H1 (cell line): ENCODE measurements at regions not wholly inside any gene's neighbourhood (a gene's known extent, or its start where the extent isn't known, plus 50 kb on each side); places are given as distances from the start of the nearest gene placed in this dataset.

Experiments used
- CTCF ChIA-PET: fragments of 300-600 bp; sonication (Branson Sonifier 250); formaldehyde crosslinking; loops from one replicate; lab custom pipeline; 2021; ENCODE audit not compliant: partially characterized antibody; lab: Charles Lee
- POLR2A ChIA-PET: fragments of 300-600 bp; sonication (Branson Sonifier 250); formaldehyde crosslinking; loops from one replicate; lab custom pipeline; 2021; ENCODE audit warnings: inconsistent platforms; ENCODE audit not compliant: partially characterized antibody; lab: Charles Lee
- DNase-seq, 2 experiments: peaks; one replicate each; pipeline versions ENCODE4 v3.0.0 to v3.0.0-alpha.2; 2010 to 2022; ENCODE audit warnings: low spot score in 2 of 2, low read depth in 1 of 2, mixed read lengths in 1 of 2
- FAIRE-seq: peaks from 2 replicates; lab custom pipeline; 2011; peaks lifted over from hg19 to GRCh38; lab: Jason Lieb, UNC
- H2AFZ ChIP-seq: 2 replicates; pipeline ENCODE4 v1.8.1; 2012; ENCODE audit warnings: low read length, inconsistent platforms
- H2AK5ac ChIP-seq: 2 replicates; pipeline ENCODE4 v1.6.1; 2013; ENCODE audit warnings: low read depth, low read length
- H2BK120ac ChIP-seq: replicated peaks from 2 replicates; pipeline ENCODE3; 2013; ENCODE audit warnings: low read depth, low read length, inconsistent platforms
- H2BK12ac ChIP-seq: 2 replicates; pipeline ENCODE4 v1.6.1; 2013; ENCODE audit warnings: low read depth, low read length
- H2BK15ac ChIP-seq: 2 replicates; pipeline ENCODE4 v1.6.1; 2013; ENCODE audit warnings: low read length
- H2BK20ac ChIP-seq: 2 replicates; pipeline ENCODE4 v1.6.1; 2013; ENCODE audit warnings: low read length
- H2BK5ac ChIP-seq: 2 replicates; pipeline ENCODE4 v1.6.1; 2013; ENCODE audit warnings: low read depth, low read length
- H3K14ac ChIP-seq: 2 replicates; pipeline ENCODE4 v1.6.1; 2013; ENCODE audit warnings: inconsistent platforms; ENCODE audit not compliant: insufficient read length
- H3K18ac ChIP-seq: 2 replicates; pipeline ENCODE4 v1.6.1; 2013; ENCODE audit warnings: low read length; ENCODE audit errors: extremely low read depth
- H3K23ac ChIP-seq: 2 replicates; pipeline ENCODE4 v1.6.1; 2013; ENCODE audit warnings: inconsistent platforms; ENCODE audit not compliant: insufficient read length
- H3K23me2 ChIP-seq: 2 replicates; pipeline ENCODE4 v1.6.1; 2013; ENCODE audit warnings: low read depth, low read length
- H3K27ac ChIP-seq: 2 replicates; pipeline ENCODE4 v1.6.1; 2011; ENCODE audit warnings: low read depth, low read length, inconsistent platforms
- H3K27me3 ChIP-seq, 4 experiments: replicated peaks in 1 of 4; 1 replicate in 1 of 4; 2 replicates in 3 of 4; pipeline versions ENCODE4 v1.6.1 to v1.8.1; 2011 to 2013; ENCODE audit warnings: low read length in 3 of 4, mild to moderate bottlenecking in 3 of 4, inconsistent platforms in 2 of 4, mixed read lengths in 2 of 4, moderate library complexity in 1 of 4; ENCODE audit not compliant: control insufficient read depth in 3 of 4, insufficient read depth in 3 of 4; ENCODE audit errors: extremely low read depth in 1 of 4
- H3K36me3 ChIP-seq, 4 experiments: 2 replicates each; pipeline versions ENCODE4 v1.6.1 to v1.8.1; 2011 to 2013; ENCODE audit warnings: mild to moderate bottlenecking in 4 of 4, low read length in 3 of 4, moderate library complexity in 2 of 4, control low read depth in 1 of 4, inconsistent platforms in 1 of 4; ENCODE audit not compliant: insufficient read depth in 4 of 4, control insufficient read depth in 2 of 4
- H3K4ac ChIP-seq: replicated peaks from 2 replicates; pipeline ENCODE3; 2013; ENCODE audit warnings: low read length, low read depth, mixed read lengths, inconsistent platforms; ENCODE audit not compliant: insufficient read length
- H3K4me1 ChIP-seq, 4 experiments: replicated peaks in 1 of 4; 1 replicate in 1 of 4; 2 replicates in 3 of 4; pipeline versions ENCODE4 v1.6.1 to v1.8.1; 2011 to 2013; ENCODE audit warnings: low read length in 3 of 4, inconsistent platforms in 2 of 4, mixed read lengths in 1 of 4; ENCODE audit not compliant: insufficient read depth in 4 of 4, control insufficient read depth in 3 of 4
- H3K4me2 ChIP-seq, 2 experiments: 2 replicates each; pipeline versions ENCODE4 v1.6.1 to v1.8.1; 2011 to 2013; ENCODE audit warnings: low read depth in 2 of 2, low read length in 2 of 2, control low read depth in 1 of 2, inconsistent platforms in 1 of 2, mild to moderate bottlenecking in 1 of 2; ENCODE audit not compliant: insufficient read depth in 1 of 2
- H3K4me3 ChIP-seq, 4 experiments: fragments of 200-600, 300-600 bp in 1 of 4; sonication (generic), shearing (Covaris generic), sonication (Bioruptor Twin) in 1 of 4; 2 replicates each; pipeline versions ENCODE4 v1.5.1 to v1.8.1; 2011 to 2016; ENCODE audit warnings: low read length in 4 of 4, low read depth in 3 of 4, control low read depth in 2 of 4, inconsistent platforms in 2 of 4, mild to moderate bottlenecking in 2 of 4, mixed read lengths in 1 of 4, moderate library complexity in 1 of 4; ENCODE audit not compliant: insufficient read depth in 2 of 4; ENCODE audit errors: extremely low read depth in 1 of 4
- H3K56ac ChIP-seq: replicated peaks from 2 replicates; pipeline ENCODE3; 2013; ENCODE audit warnings: low read depth, mild to moderate bottlenecking, mixed read lengths, low read length, inconsistent platforms; ENCODE audit not compliant: insufficient read length
- H3K79me1 ChIP-seq: 2 replicates; pipeline ENCODE4 v1.6.1; 2013; ENCODE audit warnings: low read depth, low read length, control low read depth
- H3K79me2 ChIP-seq, 2 experiments: 2 replicates each; pipeline versions ENCODE4 v1.6.1 to v1.8.1; 2012 to 2013; ENCODE audit warnings: low read length in 2 of 2, mild to moderate bottlenecking in 2 of 2, inconsistent platforms in 1 of 2; ENCODE audit not compliant: insufficient read depth in 2 of 2, control insufficient read depth in 1 of 2
- H3K9ac ChIP-seq, 4 experiments: replicated peaks in 1 of 4; 1 replicate in 1 of 4; 2 replicates in 3 of 4; pipeline versions ENCODE4 v1.6.1 to v1.8.1; 2011 to 2013; ENCODE audit warnings: low read depth in 3 of 4, low read length in 3 of 4, control low read depth in 2 of 4, mild to moderate bottlenecking in 2 of 4, moderate library complexity in 2 of 4, inconsistent platforms in 1 of 4; ENCODE audit errors: extremely low read depth in 1 of 4
- H3K9me3 ChIP-seq, 2 experiments: 2 replicates each; pipeline versions ENCODE4 v1.6.1 to v1.8.1; 2012 to 2013; ENCODE audit warnings: mild to moderate bottlenecking in 2 of 2, moderate library complexity in 2 of 2, control low read depth in 1 of 2, inconsistent platforms in 1 of 2, low read depth in 1 of 2, low read length in 1 of 2, mixed read lengths in 1 of 2; ENCODE audit not compliant: insufficient read depth in 2 of 2
- H4K20me1 ChIP-seq, 2 experiments: replicated peaks in 1 of 2; 2 replicates each; pipeline versions ENCODE3 to v1.8.1; 2011 to 2013; ENCODE audit warnings: inconsistent platforms in 2 of 2, low read length in 2 of 2, mild to moderate bottlenecking in 1 of 2; ENCODE audit not compliant: insufficient read depth in 2 of 2, control insufficient read depth in 1 of 2
- H4K5ac ChIP-seq: 2 replicates; pipeline ENCODE4 v1.6.1; 2013; ENCODE audit warnings: low read length, low read depth, mixed read lengths, inconsistent platforms; ENCODE audit not compliant: insufficient read length
- H4K8ac ChIP-seq: 2 replicates; pipeline ENCODE4 v1.8.0; 2013; ENCODE audit warnings: mild to moderate bottlenecking, moderate library complexity, low read length, inconsistent platforms; ENCODE audit not compliant: insufficient read depth; ENCODE audit errors: extremely low read depth
- H4K91ac ChIP-seq: replicated peaks from 2 replicates; pipeline ENCODE3; 2013; ENCODE audit warnings: low read length, mixed read lengths, inconsistent platforms; ENCODE audit not compliant: insufficient read length
- BCL11A ChIP-seq, 2 experiments: IDR thresholded peaks; one replicate each; pipeline ENCODE4 v1.6.1; 2011; ENCODE audit warnings: low read depth in 2 of 2, low read length in 2 of 2, mild to moderate bottlenecking in 2 of 2
- BRCA1 ChIP-seq: IDR thresholded peaks from 2 replicates; pipeline ENCODE4 v1.6.1; 2012; ENCODE audit warnings: low read depth, low read length, improper control_type of control experiment
- CTBP2 ChIP-seq: IDR thresholded peaks from 2 replicates; pipeline ENCODE4 v1.7.0; 2011; ENCODE audit warnings: borderline replicate concordance, mild to moderate bottlenecking, moderate library complexity, mixed read lengths, low read length; ENCODE audit not compliant: insufficient read depth, insufficient read length
- HDAC6 ChIP-seq: IDR thresholded peaks from one replicate; pipeline ENCODE4 v1.7.1; 2012; ENCODE audit warnings: low read depth, mild to moderate bottlenecking, inconsistent platforms, low read length, moderate library complexity
- JUN ChIP-seq: IDR thresholded peaks from 2 replicates; pipeline ENCODE4 v1.6.1; 2011; ENCODE audit warnings: low read depth, mild to moderate bottlenecking, improper control_type of control experiment, low read length
- KDM5A ChIP-seq: fragments of 200-600 bp; IDR thresholded peaks from 2 replicates; pipeline ENCODE4 v1.7.1; 2012; ENCODE audit warnings: mild to moderate bottlenecking, low read length, inconsistent platforms, mixed read lengths
- PHF8 ChIP-seq: fragments of 200-600 bp; sonication (generic); conservative IDR thresholded peaks from 2 replicates; pipeline ENCODE4 v1.7.1; 2012; ENCODE audit warnings: low read depth, mild to moderate bottlenecking, inconsistent platforms, low read length, moderate library complexity
- POLR2A ChIP-seq, 2 experiments: IDR thresholded peaks; 1 replicate in 1 of 2; 2 replicates in 1 of 2; pipeline ENCODE4 v1.6.1; 2011; ENCODE audit warnings: low read depth in 2 of 2, low read length in 2 of 2, mild to moderate bottlenecking in 2 of 2; ENCODE audit errors: control extremely low read depth in 1 of 2
- SAP30 ChIP-seq: fragments of 300-600 bp; sonication (generic); IDR thresholded peaks from 2 replicates; pipeline ENCODE4 v1.7.1; 2012; ENCODE audit warnings: low read length, moderate library complexity, mild to moderate bottlenecking, inconsistent platforms; ENCODE audit not compliant: insufficient read depth, insufficient replicate concordance
- SIX5 ChIP-seq: IDR thresholded peaks from 2 replicates; pipeline ENCODE4 v1.6.1; 2011; ENCODE audit warnings: mild to moderate bottlenecking, low read depth, low read length
- SP1 ChIP-seq: IDR thresholded peaks from 2 replicates; pipeline ENCODE4 v1.6.1; 2011; ENCODE audit warnings: low read depth, low read length
- SUZ12 ChIP-seq: fragments of 200-600 bp; sonication (generic); IDR thresholded peaks from 2 replicates; pipeline ENCODE4 v1.6.1; 2012; ENCODE audit warnings: mild to moderate bottlenecking, inconsistent platforms, low read length, moderate library complexity, mixed read lengths
- WGBS, 2 experiments: shearing (Covaris generic) in 1 of 2; methylation state at CpG; one replicate each; pipeline versions ENCODE4 v1.1.6 to v1.1.7; 2013 to 2015; ENCODE audit warnings: low lambda C conversion rate in 2 of 2, mixed read lengths in 2 of 2, inconsistent platforms in 1 of 2, low coverage in 1 of 2, missing lambda C conversion rate in 1 of 2; ENCODE audit not compliant: insufficient replicate concordance in 2 of 2, insufficient coverage in 1 of 2, insufficient read length in 1 of 2; ENCODE audit errors: extremely low coverage in 1 of 2, missing lambda C conversion rate in 1 of 2; 5-methylcytosine and 5-hydroxymethylcytosine counted together
- TF ChIP-seq, protein P1 (sequence below): IDR thresholded peaks from 2 replicates; pipeline ENCODE4 v1.6.1; 2012; ENCODE audit warnings: inconsistent platforms
- TF ChIP-seq, protein P2 (sequence below): IDR thresholded peaks from 2 replicates; pipeline ENCODE4 v1.6.1; 2011; ENCODE audit warnings: low read depth, mild to moderate bottlenecking, low read length; ENCODE audit not compliant: insufficient read depth

DNA sequence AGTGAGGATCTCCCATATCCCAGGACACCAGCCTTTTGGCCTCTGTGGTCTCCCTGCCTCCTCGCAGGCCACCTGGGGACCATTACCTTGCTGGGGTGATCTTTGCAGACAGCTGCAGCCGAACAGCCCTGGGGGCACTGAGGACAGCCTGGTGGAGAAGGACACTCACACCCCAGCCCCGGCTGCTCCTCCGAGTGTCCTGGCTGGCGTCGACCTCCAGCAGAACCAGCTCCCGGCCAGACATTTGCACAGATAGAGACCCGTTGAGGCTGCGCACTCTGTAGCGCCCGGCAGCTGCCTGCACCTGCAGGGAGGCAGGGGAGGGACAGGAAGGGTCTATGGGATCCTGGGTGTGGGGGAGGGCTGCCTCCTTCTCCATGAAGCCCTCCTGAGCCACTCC is 90.3 kb downstream of the RMI2 start:
- Histone ChIP-seq H3K27ac (no peak overlapping the region), H4K20me1 (no peaks in the 10 kb centered on the region), H3K4ac (no peak overlapping the region), H4K91ac (no peak overlapping the region), H3K23ac (no peak overlapping the region), H3K79me2 (no peaks in the 10 kb centered on the region; a peak in 1 of 4 replicates), H4K5ac (no peak overlapping the region), H2BK12ac (no peak overlapping the region), H3K18ac (no peak overlapping the region), H3K23me2 (no peaks in the 10 kb centered on the region; the same call in 1 of the 2 replicates), H3K14ac (no peak overlapping the region), H2BK5ac (no peak overlapping the region), H3K9ac (no peak overlapping the region), H2AK5ac (no peak overlapping the region), H3K4me2 (no peak overlapping the region), H3K56ac (no peak overlapping the region), H3K79me1 (no peaks in the 10 kb centered on the region), H3K27me3 (no peaks in the 10 kb centered on the region; a peak in 1 of 7 replicates), H2BK120ac (no peak overlapping the region), H3K36me3 (no peaks in the 10 kb centered on the region), H3K9me3 (no peaks in the 10 kb centered on the region; a peak in 1 of 4 replicates), H4K8ac (no peak overlapping the region), H3K4me3 (no peak overlapping the region), H2BK15ac (no peak overlapping the region), H2AFZ (no peak overlapping the region), H3K4me1 (no peaks in the 10 kb centered on the region), H2BK20ac (no peak overlapping the region)
- no peak for FAIRE-seq
- WGBS, 2 experiments, result 91% methylated on average over 11 of the region's 11 CpGs; no CpG with 5 or more reads in 1 of the 2 experiments
- no peak for DNase-seq
- ChIA-PET POLR2A (interaction anchor here (0.9 kb wide), 1 partner anchor 22 kb away, joined by 3 read pairs; no protein-coding TSS in a partner anchor), CTCF (interaction anchor here (0.7 to 2.3 kb wide), 6 partner anchors 12 to 362 kb away, joined by 3 to 6 read pairs (median 4); no protein-coding TSS in a partner anchor)
- TF ChIP-seq SAP30, result no peak
- no peak for TF ChIP-seq SP1
- no peak for TF ChIP-seq SIX5
- TF ChIP-seq, protein P1, sequence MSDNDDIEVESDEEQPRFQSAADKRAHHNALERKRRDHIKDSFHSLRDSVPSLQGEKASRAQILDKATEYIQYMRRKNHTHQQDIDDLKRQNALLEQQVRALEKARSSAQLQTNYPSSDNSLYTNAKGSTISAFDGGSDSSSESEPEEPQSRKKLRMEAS, result no peak
- TF ChIP-seq JUN, result no peak
- TF ChIP-seq, protein P2, sequence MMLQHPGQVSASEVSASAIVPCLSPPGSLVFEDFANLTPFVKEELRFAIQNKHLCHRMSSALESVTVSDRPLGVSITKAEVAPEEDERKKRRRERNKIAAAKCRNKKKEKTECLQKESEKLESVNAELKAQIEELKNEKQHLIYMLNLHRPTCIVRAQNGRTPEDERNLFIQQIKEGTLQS, result no peak
- no peak for TF ChIP-seq BRCA1
- no peak for TF ChIP-seq KDM5A
- no peak for TF ChIP-seq BCL11A (IDR thresholded peaks at IDR 0.05; ENCODE audit: low read depth in 2 of 2, low read length in 2 of 2)
- no peak for TF ChIP-seq CTBP2
- TF ChIP-seq SUZ12, result no peak
- TF ChIP-seq PHF8, result no peak
- TF ChIP-seq HDAC6, result no peak
- no peak for TF ChIP-seq POLR2A (IDR thresholded peaks at IDR 0.05; ENCODE audit: control extremely low read depth in 1 of 2, low read depth in 2 of 2, low read length in 2 of 2)
